ENCODE measurements at regions not wholly inside any gene's neighbourhood (a gene's known extent, or its start where the extent isn't known, plus 50 kb on each side); places are given as distances from the start of the nearest gene placed in this dataset.

GRCh38 chr2:81437456-81438000, 1133.0 kb upstream of the LRRTM1 start:
- TF ChIP-seq, protein P1, sequence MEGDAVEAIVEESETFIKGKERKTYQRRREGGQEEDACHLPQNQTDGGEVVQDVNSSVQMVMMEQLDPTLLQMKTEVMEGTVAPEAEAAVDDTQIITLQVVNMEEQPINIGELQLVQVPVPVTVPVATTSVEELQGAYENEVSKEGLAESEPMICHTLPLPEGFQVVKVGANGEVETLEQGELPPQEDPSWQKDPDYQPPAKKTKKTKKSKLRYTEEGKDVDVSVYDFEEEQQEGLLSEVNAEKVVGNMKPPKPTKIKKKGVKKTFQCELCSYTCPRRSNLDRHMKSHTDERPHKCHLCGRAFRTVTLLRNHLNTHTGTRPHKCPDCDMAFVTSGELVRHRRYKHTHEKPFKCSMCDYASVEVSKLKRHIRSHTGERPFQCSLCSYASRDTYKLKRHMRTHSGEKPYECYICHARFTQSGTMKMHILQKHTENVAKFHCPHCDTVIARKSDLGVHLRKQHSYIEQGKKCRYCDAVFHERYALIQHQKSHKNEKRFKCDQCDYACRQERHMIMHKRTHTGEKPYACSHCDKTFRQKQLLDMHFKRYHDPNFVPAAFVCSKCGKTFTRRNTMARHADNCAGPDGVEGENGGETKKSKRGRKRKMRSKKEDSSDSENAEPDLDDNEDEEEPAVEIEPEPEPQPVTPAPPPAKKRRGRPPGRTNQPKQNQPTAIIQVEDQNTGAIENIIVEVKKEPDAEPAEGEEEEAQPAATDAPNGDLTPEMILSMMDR (IDR thresholded peaks at IDR 0.05), result no peak
- no peak for TF ChIP-seq POLR2A (IDR thresholded peaks at IDR 0.05)

All from heart left ventricle (tissue), 13 donors.